KBM-7 (cell line): ENCODE measurements at regions not wholly inside any gene's neighbourhood (a gene's known extent, or its start where the extent isn't known, plus 50 kb on each side); places are given as distances from the start of the nearest gene placed in this dataset.
"Not testable (repeated sequence)": the region's sequence is repeated elsewhere in the genome, so short reads cannot be mapped to it uniquely, and the experiment has no call there.

Source experiments
- DNase-seq: peaks from one replicate; pipeline ENCODE4 v3.0.0-alpha.2; 2015
- in situ Hi-C: fragments of 300-500 bp; cut with MboI; formaldehyde crosslinking; loops from 2 replicates; pipeline ENCODE4 v1.14.3; 2020; ENCODE audit warnings: low sequenced_read_pairs, low pct_unique_long_range_greater_than_20kb, mixed read lengths

GRCh38 chr2:66003931-66004330, 431.0 kb upstream of the MEIS1 start:
- no peak for DNase-seq
- in situ Hi-C loops: no loop called here

- DNase-seq: no peak
- in situ Hi-C loops: no loop called here
These were observed 433.4 kb upstream of the MEIS1 start for GRCh38 chr2:66001538-66001937.

- in situ Hi-C loops: no loop called here
- DNase-seq: no peak
These were observed 434.0 kb upstream of the MEIS1 start for GRCh38 chr2:66000901-66001300.

- DNase-seq: no peak
- in situ Hi-C loops: no loop called here
These were observed 435.1 kb upstream of the MEIS1 start for GRCh38 chr2:65999796-66000195.

- in situ Hi-C loops: no loop called here
- DNase-seq: no peak
These were observed 435.8 kb upstream of the MEIS1 start for GRCh38 chr2:65999103-65999502.

GRCh38 chr2:65997961-65998360, 437.0 kb upstream of the MEIS1 start:
- in situ Hi-C loops: no loop called here
- no peak for DNase-seq

GRCh38 chr2:65992198-65992554, 442.7 kb upstream of the MEIS1 start:
- DNase-seq: no peak
- in situ Hi-C loops: no loop called here

- DNase-seq: no peak
- in situ Hi-C loops: no loop called here
These were observed 443.3 kb upstream of the MEIS1 start for GRCh38 chr2:65991381-65992197.

GRCh38 chr2:65985986-65986385, 448.9 kb upstream of the MEIS1 start:
- DNase-seq: no peak
- in situ Hi-C loops: no loop called here

GRCh38 chr2:65980531-65980930, 454.4 kb upstream of the MEIS1 start:
- in situ Hi-C loops: no loop called here
- no peak for DNase-seq

GRCh38 chr2:65979446-65979845, 455.5 kb upstream of the MEIS1 start:
- in situ Hi-C loops: no loop called here
- DNase-seq: no peak

GRCh38 chr2:65974067-65974723, 460.7 kb upstream of the MEIS1 start:
- no peak for DNase-seq
- in situ Hi-C loops: no loop called here

GRCh38 chr2:65969161-65969560, 465.8 kb upstream of the MEIS1 start:
- no peak for DNase-seq
- in situ Hi-C loops: no loop called here

GRCh38 chr2:65963303-65963702, 471.6 kb upstream of the MEIS1 start:
- in situ Hi-C loops, DNase-seq: not testable (repeated sequence)

- in situ Hi-C loops: no loop called here
- no peak for DNase-seq
These were observed 474.0 kb upstream of the MEIS1 start for GRCh38 chr2:65960953-65961352.

- no peak for DNase-seq
- in situ Hi-C loops: no loop called here
These were observed 477.0 kb upstream of the MEIS1 start for GRCh38 chr2:65957886-65958285.

GRCh38 chr2:65957454-65957853, 477.5 kb upstream of the MEIS1 start:
- no peak for DNase-seq
- in situ Hi-C loops: no loop called here

- in situ Hi-C loops: no loop called here
- no peak for DNase-seq
These were observed 479.7 kb upstream of the MEIS1 start for GRCh38 chr2:65955259-65955658.

- in situ Hi-C loops: no loop called here
- no peak for DNase-seq
These were observed 481.8 kb upstream of the MEIS1 start for GRCh38 chr2:65952966-65953761.

GRCh38 chr2:65944213-65944612, 490.7 kb upstream of the MEIS1 start:
- no peak for DNase-seq
- in situ Hi-C loops: no loop called here
